Muscle of back (tissue), 3 donors: ENCODE measurements at regions not wholly inside any gene's neighbourhood (a gene's known extent, or its start where the extent isn't known, plus 50 kb on each side); places are given as distances from the start of the nearest gene placed in this dataset.

Source experiments
- DNase-seq, 3 donors: peaks; one replicate each; pipeline versions ENCODE4 v3.0.0 to v3.0.0-alpha.2; 2013

- DNase-seq = no peak
Observed at GRCh38 chr12:118850244-118850825, 131.0 kb upstream of the SRRM4 start.

- no peak for DNase-seq
Observed at GRCh38 chr12:118851891-118852290, 129.4 kb upstream of the SRRM4 start.

DNA sequence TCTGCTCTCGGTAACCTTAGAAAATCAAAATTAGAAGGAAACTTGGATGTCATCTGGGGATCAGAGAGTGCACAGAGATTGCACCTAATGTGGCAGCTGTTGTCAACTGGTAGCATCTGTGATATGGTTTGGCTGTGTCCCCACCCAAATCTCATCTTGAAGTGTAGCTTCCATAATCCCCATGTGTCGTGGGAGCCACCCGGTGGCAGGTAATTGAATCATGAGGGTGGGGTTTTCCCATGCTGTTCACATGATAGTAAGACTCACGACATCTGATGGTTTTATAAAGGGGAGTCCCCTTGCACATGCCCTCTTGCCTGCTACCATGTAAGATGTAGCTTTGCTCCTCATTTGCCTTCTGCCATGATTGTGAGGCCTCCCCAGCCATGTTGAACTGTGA, 127.7 kb upstream of the SRRM4 start:
- DNase-seq = no peak

- DNase-seq = no peak
Observed at GRCh38 chr12:118855858-118856257, 125.5 kb upstream of the SRRM4 start.

DNA sequence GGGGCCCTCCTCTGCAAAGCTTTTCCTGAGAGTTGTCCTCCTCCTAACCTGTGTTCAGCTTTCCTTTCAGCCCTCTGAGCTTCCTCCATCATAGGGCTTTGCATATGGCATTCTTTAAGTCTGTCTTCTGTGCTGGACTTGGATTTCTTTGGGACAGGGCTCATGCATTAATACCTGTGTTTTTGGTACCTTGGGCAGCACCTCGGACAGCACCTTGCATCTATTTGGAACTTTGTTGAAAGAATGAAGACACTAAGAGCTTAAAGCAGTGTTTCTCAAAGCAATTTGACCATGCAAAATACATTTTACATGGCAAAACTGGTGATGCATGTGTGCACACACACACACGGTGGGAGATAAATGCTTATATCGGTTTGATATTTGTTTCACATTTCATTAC, 115.0 kb upstream of the SRRM4 start:
- no peak for DNase-seq

- DNase-seq = no peak
Observed at GRCh38 chr12:118870551-118870950, 110.8 kb upstream of the SRRM4 start.

GRCh38 chr12:118874698-118875548, 106.4 kb upstream of the SRRM4 start:
- DNase-seq = peak in 2 of 3 donors; percentile 1 to 6

DNA sequence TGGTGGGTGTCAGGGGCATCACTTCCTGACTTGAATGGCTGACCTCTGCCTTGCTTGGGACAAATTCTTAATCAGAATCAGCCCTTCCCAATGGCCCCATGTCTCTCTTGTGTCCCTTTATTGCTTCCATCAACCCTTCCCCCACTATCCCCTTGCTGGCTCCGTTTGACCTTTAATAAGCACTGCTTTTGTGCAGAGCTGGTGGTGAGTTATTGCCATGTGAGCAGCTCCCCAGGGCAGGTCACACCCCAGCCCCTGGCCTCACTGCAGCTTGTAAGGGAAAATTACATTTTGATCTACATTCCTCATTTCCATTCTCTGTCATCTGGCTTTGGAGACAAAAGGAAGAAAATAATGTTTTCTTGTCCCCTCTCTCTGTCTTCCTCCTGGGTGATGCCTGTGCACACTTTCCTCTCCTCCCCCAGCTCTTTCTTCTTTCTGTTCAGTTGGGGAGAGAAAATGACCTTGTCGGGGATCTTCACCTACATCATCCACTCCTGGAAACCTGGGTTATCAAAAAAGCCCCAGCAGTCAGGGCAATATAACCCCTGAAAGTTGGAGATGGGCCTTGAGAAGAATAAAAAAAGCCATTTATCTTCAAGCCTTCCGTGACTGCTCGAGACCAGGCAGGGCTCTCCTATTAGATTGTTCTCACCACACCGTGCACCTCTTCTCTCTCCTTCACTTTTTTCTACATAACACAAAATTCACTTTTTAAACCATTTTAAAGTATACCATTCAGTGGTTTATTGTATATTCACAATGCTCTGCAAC, 100.4 kb upstream of the SRRM4 start:
- DNase-seq = no peak

DNA sequence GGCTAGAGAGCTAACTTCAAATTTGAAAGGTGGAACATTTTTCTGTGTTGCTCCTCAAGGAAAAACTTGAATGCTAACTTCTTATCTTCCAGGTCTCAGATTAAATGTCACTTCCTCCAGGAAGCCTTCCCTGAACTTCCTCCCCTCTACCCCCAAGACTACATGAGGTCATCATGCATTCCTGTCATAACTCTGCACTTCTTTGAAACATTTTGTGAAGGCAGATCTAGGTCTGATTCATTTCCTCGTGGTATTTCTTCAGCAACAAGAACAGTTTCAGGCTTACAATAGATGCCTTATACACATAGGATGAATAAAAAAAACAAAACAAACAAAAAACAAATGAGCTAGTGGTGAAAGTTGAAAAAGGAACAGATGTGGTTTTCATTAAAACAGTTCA, 97.1 kb upstream of the SRRM4 start:
- no peak for DNase-seq

GRCh38 chr12:118900993-118901392, 80.3 kb upstream of the SRRM4 start:
- DNase-seq = peak in 1 of 3 donors; percentile 22

DNA sequence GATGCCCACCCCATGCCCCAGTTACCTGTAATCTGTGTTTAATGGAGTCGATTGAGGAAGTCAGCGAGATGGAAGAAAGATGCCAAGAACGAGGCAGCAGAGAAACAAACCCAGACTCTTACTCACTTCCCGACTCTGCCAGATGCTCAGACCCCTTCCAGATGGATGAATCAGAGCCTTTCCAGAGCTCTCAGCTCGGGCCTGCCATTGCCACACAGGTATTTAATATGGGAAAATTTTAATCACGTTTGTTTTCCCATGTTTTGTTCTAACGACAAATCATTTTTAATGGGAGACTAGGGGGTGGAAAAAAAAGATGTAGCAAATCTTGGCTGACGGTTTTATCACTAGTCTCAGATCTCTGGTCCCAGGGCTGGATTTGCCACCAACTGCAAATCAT, 72.5 kb upstream of the SRRM4 start:
- no peak for DNase-seq

DNA sequence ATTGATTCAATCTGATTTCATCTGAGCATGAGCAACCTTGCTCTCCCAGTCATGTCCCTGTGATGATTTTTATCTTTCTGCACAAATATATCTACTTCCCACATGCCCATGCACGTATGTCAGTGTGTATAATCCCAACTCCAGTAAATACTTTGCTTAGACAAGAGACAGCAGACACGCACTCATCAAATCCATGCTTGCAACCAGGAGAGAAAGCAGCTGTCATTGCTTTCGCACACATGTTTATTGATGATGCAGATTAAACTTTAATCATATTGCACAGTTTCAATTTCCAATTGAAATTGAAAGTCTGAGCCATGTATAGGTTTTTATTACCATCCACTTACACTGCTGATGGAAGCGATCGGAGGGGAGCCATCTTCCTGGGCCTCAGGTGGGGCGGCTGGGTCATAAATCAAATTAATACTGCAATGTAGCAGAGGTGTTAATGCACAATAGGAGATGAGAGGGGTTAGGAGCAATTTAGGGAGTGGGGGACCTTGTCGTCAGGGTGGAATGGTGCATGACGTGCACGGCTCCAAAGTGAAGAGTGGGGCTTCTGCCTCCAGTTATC, 68.6 kb upstream of the SRRM4 start:
- no peak for DNase-seq

DNA sequence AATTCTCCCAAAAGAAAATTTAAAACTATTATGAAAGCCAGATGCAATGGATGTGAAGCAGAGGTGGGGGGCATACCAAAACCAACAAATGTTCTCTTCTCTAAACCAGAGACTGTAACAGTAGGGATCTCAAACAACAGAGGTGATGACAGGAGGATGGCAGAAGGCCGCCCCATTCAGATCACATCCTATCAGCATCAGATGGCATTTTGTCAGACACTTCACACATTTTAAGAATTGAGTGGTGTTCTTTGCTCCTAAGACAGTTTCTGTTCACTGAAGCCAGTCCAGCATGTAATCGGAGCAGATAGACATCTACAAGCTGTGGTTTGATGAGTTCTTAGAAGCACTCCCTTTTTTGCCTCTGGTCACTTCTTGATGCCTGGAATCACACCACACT, 59.6 kb upstream of the SRRM4 start:
- DNase-seq = no peak

- DNase-seq = peak in 2 of 3 donors; percentile 4 to 6
Observed at GRCh38 chr12:118922405-118922804, 58.9 kb upstream of the SRRM4 start.

DNA sequence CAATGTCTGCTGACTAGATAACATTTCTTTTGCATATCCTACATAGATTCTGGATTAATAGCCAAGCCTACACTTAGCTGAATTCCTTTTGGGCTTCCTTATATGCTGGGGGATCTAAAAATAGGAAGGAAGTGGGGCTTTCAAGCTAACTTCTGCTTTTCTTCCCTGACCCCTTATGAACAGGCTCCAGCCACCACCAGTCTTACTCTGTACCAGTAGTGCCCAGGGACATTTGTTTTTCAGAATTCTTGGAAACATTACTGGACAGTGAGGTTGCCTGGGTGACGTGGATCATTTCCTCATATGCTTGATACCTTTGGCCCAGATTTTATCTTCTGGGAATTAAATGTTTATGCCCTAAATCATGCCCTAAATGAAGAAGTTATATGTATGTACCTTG, 55.9 kb upstream of the SRRM4 start:
- no peak for DNase-seq

GRCh38 chr12:118925826-118926225, 55.5 kb upstream of the SRRM4 start:
- no peak for DNase-seq
